ENCODE measurements at regions not wholly inside any gene's neighbourhood (a gene's known extent, or its start where the extent isn't known, plus 50 kb on each side); places are given as distances from the start of the nearest gene placed in this dataset.

GRCh38 chr1:90505806-90506205 lies 211.3 kb downstream of the BARHL2 start:
- Histone ChIP-seq H3K36me3 (no peaks in the 10 kb centered on the region), H3K4me3 (no peak overlapping the region), H3K27me3 (no peaks in the 10 kb centered on the region), H3K27ac (no peak overlapping the region), H3K9me3 (no peaks in the 10 kb centered on the region), H3K4me1 (no peaks in the 10 kb centered on the region)
- TF ChIP-seq POLR2AphosphoS5 (IDR thresholded peaks at IDR 0.05) (no peak), POLR2A (IDR thresholded peaks at IDR 0.05) (no peak), EP300 (IDR thresholded peaks at IDR 0.05) (no peak)
- TF ChIP-seq, protein P1, sequence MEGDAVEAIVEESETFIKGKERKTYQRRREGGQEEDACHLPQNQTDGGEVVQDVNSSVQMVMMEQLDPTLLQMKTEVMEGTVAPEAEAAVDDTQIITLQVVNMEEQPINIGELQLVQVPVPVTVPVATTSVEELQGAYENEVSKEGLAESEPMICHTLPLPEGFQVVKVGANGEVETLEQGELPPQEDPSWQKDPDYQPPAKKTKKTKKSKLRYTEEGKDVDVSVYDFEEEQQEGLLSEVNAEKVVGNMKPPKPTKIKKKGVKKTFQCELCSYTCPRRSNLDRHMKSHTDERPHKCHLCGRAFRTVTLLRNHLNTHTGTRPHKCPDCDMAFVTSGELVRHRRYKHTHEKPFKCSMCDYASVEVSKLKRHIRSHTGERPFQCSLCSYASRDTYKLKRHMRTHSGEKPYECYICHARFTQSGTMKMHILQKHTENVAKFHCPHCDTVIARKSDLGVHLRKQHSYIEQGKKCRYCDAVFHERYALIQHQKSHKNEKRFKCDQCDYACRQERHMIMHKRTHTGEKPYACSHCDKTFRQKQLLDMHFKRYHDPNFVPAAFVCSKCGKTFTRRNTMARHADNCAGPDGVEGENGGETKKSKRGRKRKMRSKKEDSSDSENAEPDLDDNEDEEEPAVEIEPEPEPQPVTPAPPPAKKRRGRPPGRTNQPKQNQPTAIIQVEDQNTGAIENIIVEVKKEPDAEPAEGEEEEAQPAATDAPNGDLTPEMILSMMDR (IDR thresholded peaks at IDR 0.05) = no peak
- WGBS, 2 donors (ENCODE audit: low coverage in 1 of 2) = 90 to 100% methylated on average over 1 to 2 of the region's 2 CpGs
- ATAC-seq = no peak

DNA sequence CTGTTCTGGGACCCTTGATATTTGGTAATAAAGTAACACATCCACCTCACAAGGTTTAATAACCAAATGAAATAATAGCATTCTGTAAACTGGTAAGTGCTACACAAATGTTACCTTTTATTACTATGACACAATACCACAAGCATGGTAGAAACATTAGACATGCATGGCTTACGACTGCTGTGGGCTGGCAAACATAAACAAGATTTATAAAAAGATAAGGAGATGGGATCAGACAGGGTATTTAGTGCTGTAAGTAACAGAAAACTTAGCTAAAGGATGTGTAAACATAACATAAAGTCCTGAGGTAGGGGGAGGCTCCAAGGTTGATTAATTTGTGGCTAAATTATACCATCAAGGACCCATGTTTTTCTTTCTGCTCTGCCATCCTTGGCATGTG lies 212.6 kb downstream of the BARHL2 start:
- Histone ChIP-seq H3K27me3 (no peaks in the 10 kb centered on the region), H3K4me3 (no peak overlapping the region), H3K27ac (no peak overlapping the region), H3K9me3 (no peaks in the 10 kb centered on the region), H3K36me3 (no peaks in the 10 kb centered on the region), H3K4me1 (no peaks in the 10 kb centered on the region)
- WGBS, 2 donors (ENCODE audit: low coverage in 1 of 2) = 11 to 29% methylated on average over 1 of the region's 1 CpG
- TF ChIP-seq POLR2A (IDR thresholded peaks at IDR 0.05) = no peak
- no peak for TF ChIP-seq EP300 (IDR thresholded peaks at IDR 0.05)
- TF ChIP-seq, protein P1 (IDR thresholded peaks at IDR 0.05) = no peak
- TF ChIP-seq POLR2AphosphoS5 (IDR thresholded peaks at IDR 0.05) = no peak
- no peak for ATAC-seq

DNA sequence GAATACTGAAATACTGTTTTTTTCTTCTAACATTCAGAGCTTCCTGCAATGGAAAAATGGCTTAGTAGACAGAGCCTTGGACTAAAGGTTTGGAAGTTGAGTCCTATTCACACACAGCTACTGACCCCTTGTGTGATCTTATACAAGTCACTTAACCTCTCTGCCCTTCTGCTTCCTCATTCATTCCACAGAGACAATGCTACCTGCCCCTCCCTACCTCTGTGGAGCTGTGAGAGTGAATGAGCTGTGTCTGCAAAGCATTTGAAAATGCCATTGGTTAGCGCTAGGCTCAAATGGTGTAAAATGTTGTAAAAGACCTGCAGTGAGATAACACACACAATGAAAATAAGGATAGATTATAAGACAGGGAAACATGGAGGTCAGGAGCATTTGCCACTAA lies 214.4 kb downstream of the BARHL2 start:
- no peak overlapping the region for H3K4me3 ChIP-seq
- no peak for ATAC-seq
- H3K9me3 ChIP-seq = no peaks in the 10 kb centered on the region
- H3K27ac ChIP-seq = no peak overlapping the region
- TF ChIP-seq EP300 (IDR thresholded peaks at IDR 0.05) = no peak
- TF ChIP-seq POLR2A (IDR thresholded peaks at IDR 0.05) = no peak
- TF ChIP-seq, protein P1 (IDR thresholded peaks at IDR 0.05) = no peak
- no peak for TF ChIP-seq POLR2AphosphoS5 (IDR thresholded peaks at IDR 0.05)
- no peaks in the 10 kb centered on the region for H3K36me3 ChIP-seq
- 33 to 60% methylated on average over 1 of the region's 1 CpG for WGBS, 2 donors (ENCODE audit: low coverage in 1 of 2)
- H3K27me3 ChIP-seq = no peaks in the 10 kb centered on the region
- H3K4me1 ChIP-seq = no peaks in the 10 kb centered on the region

DNA sequence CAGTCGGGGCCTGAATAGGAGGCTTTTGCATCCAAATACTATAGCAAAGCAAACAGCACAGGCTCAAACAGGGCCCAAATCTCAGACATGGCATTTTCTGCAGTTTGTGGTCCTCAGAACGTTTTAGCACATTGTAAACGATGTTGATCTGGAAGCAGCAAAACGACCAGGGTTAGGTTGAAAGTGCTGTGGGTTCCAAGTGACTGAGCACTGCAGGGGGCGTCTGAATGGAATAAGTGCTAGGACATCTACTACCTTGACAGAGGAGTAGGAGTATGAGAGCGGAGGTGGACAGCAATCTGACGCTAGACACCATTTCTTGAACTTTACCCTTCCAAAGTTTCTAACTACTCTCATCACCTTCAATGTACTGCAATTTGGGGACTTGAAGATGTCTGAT lies 214.9 kb downstream of the BARHL2 start:
- no peaks in the 10 kb centered on the region for H3K9me3 ChIP-seq
- H3K4me3 ChIP-seq = no peak overlapping the region
- no peak overlapping the region for H3K27ac ChIP-seq
- no peaks in the 10 kb centered on the region for H3K27me3 ChIP-seq
- H3K36me3 ChIP-seq = no peaks in the 10 kb centered on the region
- WGBS, 2 donors (ENCODE audit: low coverage in 1 of 2) = 42 to 50% methylated on average over 4 to 7 of the region's 7 CpGs
- no peaks in the 10 kb centered on the region for H3K4me1 ChIP-seq
- ATAC-seq = no peak
- no peak for TF ChIP-seq EP300 (IDR thresholded peaks at IDR 0.05)
- no peak for TF ChIP-seq POLR2A (IDR thresholded peaks at IDR 0.05)
- no peak for TF ChIP-seq POLR2AphosphoS5 (IDR thresholded peaks at IDR 0.05)
- TF ChIP-seq, protein P1 (IDR thresholded peaks at IDR 0.05) = no peak

DNA sequence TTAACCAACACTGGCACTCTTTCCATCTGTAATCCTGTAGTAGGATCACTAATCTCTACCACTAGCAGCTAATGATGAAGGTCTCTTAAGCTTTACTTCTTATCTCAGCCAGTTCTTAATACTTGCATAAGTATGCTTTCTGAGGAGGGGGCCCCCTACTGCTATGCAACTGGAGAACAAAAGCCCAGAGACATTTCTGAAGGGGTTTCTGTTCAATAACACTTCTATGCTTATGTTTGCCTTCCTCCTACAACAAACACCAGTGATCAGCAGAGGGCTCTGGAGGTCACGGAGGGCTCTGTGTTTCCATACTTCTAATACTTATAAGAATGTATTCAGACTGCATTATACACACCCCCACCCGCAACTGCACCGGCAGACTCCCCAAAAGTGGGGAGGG lies 215.8 kb downstream of the BARHL2 start:
- H3K27ac ChIP-seq = no peak overlapping the region
- no peaks in the 10 kb centered on the region for H3K9me3 ChIP-seq
- H3K4me1 ChIP-seq = no peaks in the 10 kb centered on the region
- no peak for ATAC-seq
- no peak for TF ChIP-seq POLR2AphosphoS5 (IDR thresholded peaks at IDR 0.05)
- no peak for TF ChIP-seq POLR2A (IDR thresholded peaks at IDR 0.05)
- no peak for TF ChIP-seq EP300 (IDR thresholded peaks at IDR 0.05)
- TF ChIP-seq, protein P1 (IDR thresholded peaks at IDR 0.05) = no peak
- no peaks in the 10 kb centered on the region for H3K36me3 ChIP-seq
- no peaks in the 10 kb centered on the region for H3K27me3 ChIP-seq
- no peak overlapping the region for H3K4me3 ChIP-seq
- 50 to 60% methylated on average over 3 of the region's 3 CpGs for WGBS, 2 donors (ENCODE audit: low coverage in 1 of 2)

All from gastroesophageal sphincter (tissue), 4 donors.